NCI-H69 (cell line): ENCODE measurements at regions not wholly inside any gene's neighbourhood (a gene's known extent, or its start where the extent isn't known, plus 50 kb on each side); places are given as distances from the start of the nearest gene placed in this dataset.

Source experiments
- DNase-seq: peaks from one replicate; lab custom pipeline; 2025; lab: John Stamatoyannopoulos, UW

GRCh38 chr4:89665662-89666061, 171.3 kb downstream of the SNCA start:
- peak; percentile 13 for DNase-seq

- no peak for DNase-seq
These were observed 172.4 kb downstream of the SNCA start for GRCh38 chr4:89664521-89664920.

GRCh38 chr4:89661173-89661899, 175.6 kb downstream of the SNCA start:
- no peak for DNase-seq

GRCh38 chr4:89660444-89661172, 176.4 kb downstream of the SNCA start:
- DNase-seq, result no peak

GRCh38 chr4:89658701-89659024, 178.3 kb downstream of the SNCA start:
- DNase-seq, result peak; percentile 39

- peak; percentile 78 for DNase-seq
These were observed 178.8 kb downstream of the SNCA start for GRCh38 chr4:89657931-89658700.

- peak; percentile 83 for DNase-seq
These were observed 183.9 kb downstream of the SNCA start for GRCh38 chr4:89653012-89653411.

- peak; percentile 38 for DNase-seq
These were observed 191.5 kb downstream of the SNCA start for GRCh38 chr4:89645482-89645881.

GRCh38 chr4:89641367-89641687, 195.6 kb downstream of the SNCA start:
- DNase-seq, result no peak

- DNase-seq, result peak; percentile 32
These were observed 196.2 kb downstream of the SNCA start for GRCh38 chr4:89640620-89641366.

- DNase-seq, result no peak
These were observed 197.6 kb downstream of the SNCA start for GRCh38 chr4:89639395-89639794.

- DNase-seq, result no peak
These were observed 211.2 kb downstream of the SNCA start for GRCh38 chr4:89625599-89626293.

GRCh38 chr4:89619206-89619962, 217.6 kb downstream of the SNCA start:
- DNase-seq, result peak; percentile 18

GRCh38 chr4:89618151-89618550, 218.8 kb downstream of the SNCA start:
- DNase-seq, result no peak

GRCh38 chr4:89617317-89617716, 219.6 kb downstream of the SNCA start:
- peak; percentile 77 for DNase-seq

GRCh38 chr4:89616382-89616781, 220.6 kb downstream of the SNCA start:
- DNase-seq, result peak; percentile 89

GRCh38 chr4:89615051-89615450, 221.9 kb downstream of the SNCA start:
- no peak for DNase-seq

GRCh38 chr4:89614155-89614554, 222.8 kb downstream of the SNCA start:
- no peak for DNase-seq

GRCh38 chr4:89610236-89610635, 226.7 kb downstream of the SNCA start:
- DNase-seq, result peak; percentile 74

- DNase-seq, result peak; percentile 77
These were observed 227.2 kb downstream of the SNCA start for GRCh38 chr4:89609756-89610155.

GRCh38 chr4:89604951-89605350, 232.0 kb downstream of the SNCA start:
- no peak for DNase-seq
